ENCODE measurements at regions not wholly inside any gene's neighbourhood (a gene's known extent, or its start where the extent isn't known, plus 50 kb on each side); places are given as distances from the start of the nearest gene placed in this dataset.
"Not testable (repeated sequence)": the region's sequence is repeated elsewhere in the genome, so short reads cannot be mapped to it uniquely, and the experiment has no call there.

DNA sequence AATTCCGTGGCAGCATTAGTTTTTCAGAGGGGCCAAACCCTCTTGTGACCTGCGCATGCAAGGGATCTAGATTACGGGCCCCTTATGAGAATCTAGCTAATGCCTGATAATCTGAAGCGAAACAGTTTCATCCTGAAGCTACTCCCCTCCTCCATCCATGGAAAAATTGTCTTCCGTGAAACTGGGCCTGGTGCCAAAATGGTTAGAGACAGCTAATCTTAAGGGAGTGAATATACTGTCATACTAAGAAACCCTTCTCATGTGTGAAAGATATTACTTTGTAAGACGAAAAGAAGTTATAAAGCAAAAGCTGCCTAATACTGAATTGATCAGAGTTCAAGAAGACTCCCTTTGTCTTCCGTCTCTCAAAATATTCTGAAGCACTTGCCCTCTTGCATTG is 166.3 kb downstream of the DUSP10 start:
- no peak for DNase-seq (ENCODE audit: low spot score)

DNA sequence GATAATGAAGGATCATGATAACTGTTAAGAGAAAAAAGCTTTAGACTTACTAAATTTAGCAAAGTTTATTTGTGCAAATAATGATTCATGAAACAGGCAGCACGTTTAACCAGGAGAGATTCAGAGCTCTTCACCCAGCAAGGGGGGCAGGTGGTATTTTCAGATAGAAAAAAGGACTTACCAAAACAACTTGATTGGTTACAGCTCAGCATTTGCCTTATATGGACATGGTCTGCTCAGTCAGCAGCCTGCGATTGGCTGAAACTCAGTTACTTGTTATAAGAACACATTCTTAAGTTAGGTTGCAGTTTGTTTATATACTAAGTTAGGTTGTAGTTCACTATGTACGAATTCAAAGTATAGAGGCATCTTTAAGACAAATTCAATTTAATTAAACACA is 165.6 kb downstream of the DUSP10 start:
- no peak for DNase-seq (ENCODE audit: low spot score)

DNA sequence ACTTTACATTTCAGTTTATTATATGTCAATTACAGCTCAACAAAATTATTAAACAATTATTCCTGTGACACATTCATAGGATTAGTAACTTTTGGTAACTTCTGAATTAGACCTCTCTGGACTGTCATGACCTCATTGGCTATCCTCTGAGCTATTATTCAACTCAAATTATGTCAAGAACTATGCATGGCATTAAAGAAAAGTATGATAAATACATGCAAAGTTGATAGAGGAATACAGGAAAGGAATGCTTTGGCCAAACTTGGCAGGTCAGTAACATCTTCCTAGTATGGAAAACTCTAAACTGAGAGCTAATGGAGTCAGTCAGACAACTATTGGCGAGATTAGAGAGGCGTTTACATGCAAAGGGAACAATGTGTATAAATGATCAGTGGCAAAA is 158.4 kb downstream of the DUSP10 start:
- DNase-seq (ENCODE audit: low spot score), result no peak

DNA sequence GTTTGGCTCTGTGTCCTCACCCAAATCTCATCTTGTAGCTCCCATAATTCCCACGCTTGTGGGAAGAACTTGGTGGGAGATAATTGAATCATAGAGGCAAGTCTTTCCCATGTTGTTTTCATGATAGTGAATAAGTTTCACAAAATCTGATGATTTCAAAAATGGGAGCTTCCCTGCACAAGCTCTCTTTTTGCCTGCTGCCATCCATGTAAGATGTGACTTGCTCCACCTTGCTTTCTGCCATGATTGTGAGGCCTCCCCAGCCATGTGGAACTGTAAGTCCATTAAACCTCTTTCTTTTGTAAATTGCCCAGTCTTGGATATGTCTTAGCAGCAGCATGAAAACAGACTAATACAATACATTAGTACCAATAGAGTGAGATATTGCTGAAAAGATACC is 154.9 kb downstream of the DUSP10 start:
- DNase-seq (ENCODE audit: low spot score), result not testable (repeated sequence)

DNA sequence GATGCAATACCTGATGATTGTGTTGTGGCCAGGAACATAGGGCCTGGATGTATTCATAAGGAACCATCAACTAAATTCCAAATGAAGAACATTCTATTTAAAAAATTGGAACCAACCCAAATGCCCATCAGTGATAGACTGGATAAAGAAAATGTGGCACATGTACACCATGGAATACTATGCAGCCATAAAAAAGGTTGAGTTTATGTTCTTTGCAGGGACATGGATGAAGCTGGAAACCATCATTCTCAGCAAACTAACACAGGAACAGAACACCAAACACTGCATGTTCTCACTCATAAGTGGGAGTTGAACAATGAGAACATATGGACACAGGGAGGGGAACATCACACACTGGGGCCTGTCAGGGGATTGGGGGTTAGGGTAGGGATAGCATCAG is 150.6 kb downstream of the DUSP10 start:
- DNase-seq (ENCODE audit: low spot score), result not testable (repeated sequence)

DNA sequence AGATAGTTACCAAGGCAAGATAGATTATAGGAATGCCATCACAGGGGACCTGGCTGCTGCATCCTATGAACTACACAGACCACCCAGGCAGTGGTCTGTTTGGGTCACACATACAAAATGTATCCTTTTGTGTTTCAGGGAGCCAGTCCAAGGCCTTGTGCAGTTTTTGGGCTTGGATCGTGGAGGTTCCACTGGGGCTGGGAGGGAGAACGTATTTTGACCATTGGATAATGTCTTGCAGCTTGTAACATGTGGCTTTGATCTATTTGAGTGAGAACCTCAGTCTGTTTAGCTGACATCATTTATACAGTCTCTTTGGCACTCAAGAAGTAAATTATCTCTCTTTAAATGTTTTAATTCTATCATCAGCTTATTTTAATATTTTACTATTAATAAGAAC is 147.3 kb downstream of the DUSP10 start:
- no peak for DNase-seq (ENCODE audit: low spot score)

DNA sequence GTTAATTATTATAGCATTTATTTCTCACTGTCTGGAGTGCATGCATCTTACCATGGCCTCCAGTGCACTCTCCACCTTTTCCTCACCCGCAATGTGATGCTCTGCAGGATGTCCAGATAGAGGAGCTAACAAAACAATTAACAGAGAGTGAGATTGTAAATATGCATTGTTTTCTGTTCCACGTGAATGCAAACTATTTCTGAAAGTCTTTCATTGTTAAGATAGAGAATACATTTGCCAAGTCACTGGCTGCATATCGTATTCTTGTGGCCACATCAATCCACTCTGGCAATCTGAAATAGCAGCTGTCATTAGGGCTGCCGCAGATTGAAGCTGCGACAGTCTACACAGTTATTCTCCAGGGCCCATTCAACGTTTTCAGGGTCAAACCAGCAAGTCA is 143.8 kb downstream of the DUSP10 start:
- DNase-seq (ENCODE audit: low spot score), result no peak

DNA sequence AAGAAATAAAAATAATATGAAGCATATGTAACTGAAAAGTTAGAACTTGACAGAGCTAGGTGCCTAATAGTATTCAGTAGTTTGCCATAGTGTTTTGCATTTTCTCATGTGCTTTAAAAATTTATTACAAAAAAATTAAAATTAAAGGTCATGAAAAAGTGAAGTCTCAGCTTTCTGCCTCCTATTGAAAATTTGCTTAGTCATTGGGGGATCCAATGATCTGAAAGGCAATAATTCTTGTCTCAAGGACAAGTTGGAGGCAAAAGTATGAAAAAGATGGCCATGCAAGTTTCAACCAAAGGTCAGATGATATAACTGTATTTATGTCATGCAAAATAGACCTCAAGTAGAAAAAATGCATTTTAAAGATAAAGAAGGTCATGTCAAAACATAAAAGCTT is 140.7 kb downstream of the DUSP10 start:
- no peak for DNase-seq (ENCODE audit: low spot score)

DNA sequence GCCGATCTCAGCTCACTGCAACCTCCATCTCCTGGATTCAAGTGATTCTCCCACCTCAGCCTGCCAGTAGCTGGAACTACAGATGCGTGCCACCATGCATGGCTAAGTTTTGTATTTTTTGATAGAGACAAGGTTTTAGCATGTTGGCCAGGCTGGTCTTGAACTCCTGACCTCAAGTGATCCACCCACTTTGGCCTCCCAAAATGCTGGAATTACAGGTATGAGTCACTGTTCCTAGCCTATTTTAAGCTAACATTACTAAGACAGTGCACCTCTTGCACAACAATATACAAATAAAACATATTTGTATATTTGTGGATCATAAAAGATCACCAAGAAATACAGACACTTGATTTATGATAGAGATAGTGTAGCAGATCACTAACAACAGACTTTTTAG is 139.1 kb downstream of the DUSP10 start:
- DNase-seq (ENCODE audit: low spot score), result no peak

DNA sequence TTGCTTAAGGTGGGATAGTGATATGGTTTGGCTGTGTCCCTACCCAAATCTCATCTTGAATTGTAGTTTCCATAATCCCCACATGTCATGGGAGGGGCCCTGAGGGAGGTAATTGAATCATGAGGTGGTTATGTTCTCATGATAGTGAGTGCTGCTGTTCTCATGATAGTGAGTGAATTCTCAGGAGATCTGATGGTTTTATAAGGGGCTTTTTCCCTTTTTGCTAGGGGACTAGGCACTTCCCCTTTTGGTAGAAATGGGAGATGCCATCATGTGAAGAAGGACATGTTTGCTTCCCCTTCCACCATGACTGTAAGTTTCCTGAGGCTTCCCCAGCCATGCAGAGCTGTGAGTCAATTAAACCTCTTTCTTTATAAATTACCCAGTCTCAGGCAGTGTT is 137.5 kb downstream of the DUSP10 start:
- not testable (repeated sequence) for DNase-seq (ENCODE audit: low spot score)

DNA sequence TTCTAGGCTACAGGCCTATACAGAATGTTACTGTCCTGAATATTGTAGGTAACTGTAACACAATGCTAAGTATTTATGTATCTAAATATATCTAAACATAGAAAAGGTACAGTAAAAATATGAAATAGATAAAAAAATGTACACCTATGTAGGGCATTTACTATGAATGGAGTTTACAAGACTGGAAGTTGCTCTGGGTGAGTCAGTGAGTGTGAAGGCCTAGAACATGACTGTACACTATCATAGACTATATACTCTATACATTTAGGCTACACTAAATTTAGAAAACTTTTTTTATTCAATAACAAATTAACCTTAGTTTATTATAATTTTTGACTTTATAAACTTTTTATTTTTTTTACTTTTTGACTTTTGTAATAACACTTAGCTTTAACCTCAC is 136.9 kb downstream of the DUSP10 start:
- DNase-seq (ENCODE audit: low spot score), result no peak

DNA sequence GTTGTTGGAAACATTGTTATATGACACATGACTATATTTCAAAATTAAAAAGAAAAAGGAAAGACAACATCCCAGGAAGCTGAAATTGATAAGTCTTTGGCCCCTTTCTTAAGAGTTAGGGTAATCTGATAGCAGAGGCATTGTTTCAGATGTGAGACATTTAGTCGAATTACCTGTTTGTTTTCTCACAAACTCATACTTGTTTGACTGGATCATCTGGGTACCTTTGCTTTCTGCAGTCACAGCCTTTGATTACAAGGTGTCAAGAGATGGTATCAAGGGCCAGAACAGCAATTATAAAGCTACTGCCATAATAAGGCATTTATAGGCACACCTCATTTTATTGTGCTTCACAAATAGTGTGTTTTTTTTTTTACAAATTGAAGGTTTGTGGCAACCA is 136.3 kb downstream of the DUSP10 start:
- no peak for DNase-seq (ENCODE audit: low spot score)

DNA sequence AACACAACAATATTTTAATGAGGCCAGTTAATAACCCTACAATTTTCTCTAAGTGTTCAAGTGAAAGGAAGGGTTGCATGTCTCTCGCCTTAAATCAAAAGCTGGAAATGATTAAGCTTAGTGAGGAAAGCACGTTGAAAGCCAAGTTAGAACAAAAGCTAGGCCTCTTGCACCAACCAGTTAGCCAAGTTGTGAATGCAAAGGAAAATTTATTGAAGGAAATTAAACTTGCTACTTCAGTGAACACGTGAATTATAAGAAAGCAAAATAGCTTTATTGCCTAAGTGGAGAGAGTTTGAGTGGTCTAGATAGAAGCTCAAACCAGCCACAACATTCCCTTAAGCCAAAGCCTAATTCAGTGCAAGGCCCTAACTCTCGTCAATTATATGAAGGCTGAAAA is 135.6 kb downstream of the DUSP10 start:
- DNase-seq (ENCODE audit: low spot score), result no peak

DNA sequence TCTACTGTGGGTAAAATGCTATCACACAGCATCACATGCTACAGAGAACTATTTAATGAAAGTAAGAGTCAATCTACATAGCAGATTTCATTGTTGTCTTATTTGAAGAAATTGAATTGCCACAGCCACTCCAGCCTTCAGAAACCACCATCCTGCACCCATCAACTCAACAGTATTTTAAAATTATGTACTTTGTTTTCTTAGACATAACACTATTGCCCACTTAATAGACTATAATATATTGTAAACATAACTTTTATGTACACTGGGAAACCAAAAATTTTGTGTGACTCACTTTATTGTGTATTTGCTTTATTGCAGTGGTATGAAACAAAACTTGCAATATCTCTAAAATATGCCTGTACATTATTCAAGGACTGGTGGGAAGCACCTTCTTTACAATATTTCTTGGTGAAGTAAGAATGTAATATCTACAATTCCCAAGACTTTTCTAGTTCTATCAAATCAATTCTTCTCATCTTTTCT is 133.0 kb downstream of the DUSP10 start:
- no peak for DNase-seq (ENCODE audit: low spot score)

DNA sequence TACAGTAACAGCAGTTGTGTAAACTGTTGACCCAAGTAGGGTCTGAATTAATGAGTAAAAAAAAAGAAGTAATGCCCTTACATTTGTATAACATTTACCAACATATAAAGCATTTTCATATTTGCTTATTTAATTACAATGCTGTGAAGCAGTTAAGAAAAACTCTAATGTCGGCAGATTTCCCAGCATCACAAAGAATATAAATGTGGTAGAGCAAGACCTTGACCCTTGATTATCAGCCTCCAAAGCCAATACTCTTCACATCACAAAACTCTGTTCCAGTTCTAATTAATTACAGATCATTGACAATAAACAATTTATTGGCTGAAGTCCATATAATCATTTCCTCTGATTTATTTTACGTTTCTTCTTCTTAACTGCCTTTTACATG is 130.2 kb downstream of the DUSP10 start:
- no peak for DNase-seq (ENCODE audit: low spot score)

DNA sequence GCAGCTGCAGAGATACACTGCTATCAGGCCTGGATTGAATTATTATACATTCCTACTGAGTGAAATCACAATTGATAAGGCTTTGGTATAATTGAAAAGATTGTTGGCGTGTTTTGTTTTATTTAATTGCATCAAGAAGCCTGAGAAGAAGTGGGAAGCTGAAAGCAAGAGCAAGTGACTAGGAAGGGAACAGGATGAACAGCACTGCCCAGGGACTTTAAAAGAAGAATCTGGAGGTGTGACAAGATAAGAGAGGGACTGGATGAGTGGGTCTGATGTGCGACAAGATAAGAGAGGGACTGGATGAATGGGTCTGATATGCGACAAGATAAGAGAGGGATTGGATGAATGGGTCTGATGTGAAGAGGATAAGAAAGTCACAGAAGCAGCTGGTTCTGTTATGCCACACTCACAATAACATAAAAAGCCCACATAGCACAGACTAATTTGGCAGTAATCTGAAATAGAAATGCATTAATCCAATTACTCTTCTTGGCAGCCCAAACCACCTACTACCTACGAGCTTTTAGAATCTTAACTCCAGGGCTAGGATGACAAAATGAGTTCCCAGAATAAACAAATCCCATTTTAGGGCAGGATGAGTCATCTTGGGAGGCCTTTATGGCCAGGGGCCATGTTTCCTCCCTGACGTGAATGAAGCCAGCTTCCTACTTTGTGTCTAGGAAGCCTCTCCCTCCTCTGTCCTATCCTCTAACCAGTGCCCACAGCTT is 129.7 kb downstream of the DUSP10 start:
- DNase-seq (ENCODE audit: low spot score), result no peak

DNA sequence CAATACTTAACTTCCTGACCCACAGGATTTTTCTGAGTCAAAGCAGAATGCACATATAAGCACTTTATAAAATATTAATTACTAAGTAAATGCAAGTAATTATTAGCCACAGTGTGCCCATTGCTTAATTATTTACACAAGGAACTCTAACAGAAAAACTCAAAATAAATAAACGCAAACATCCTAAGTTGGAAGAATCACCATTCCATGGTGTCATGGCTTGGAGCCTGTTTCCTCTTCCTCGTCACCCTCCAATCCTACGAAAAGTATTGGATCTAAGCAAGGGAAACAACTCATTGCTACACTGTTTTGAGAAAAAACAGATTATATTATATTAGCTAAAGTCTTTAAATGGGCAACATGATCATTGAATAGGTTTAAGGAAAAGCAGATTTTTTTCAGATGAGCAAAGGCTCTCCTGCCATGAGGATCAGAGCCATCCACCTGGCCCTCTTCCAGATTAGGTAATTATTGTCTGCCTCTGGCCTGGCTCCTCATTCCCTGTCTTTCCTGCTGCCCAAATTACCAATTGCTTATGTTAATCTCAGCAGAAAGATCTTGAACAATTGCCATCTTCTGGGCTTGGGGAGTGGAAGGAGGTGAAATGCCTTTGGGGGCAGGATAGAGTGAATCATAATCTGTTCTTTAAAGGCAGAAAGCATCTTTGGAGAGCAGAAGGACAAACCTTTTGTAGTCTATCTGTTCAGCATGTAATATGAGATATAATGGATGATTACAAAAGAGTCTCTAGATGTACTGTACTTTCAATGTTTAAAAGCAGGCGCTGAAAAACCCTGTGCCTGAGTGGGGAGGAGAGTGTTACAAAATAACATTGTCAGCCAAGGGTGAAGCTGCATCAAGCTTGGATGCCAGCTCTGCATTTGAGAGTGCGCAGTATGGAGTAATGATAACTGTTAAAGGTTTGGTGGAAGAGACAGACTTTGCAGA is 121.2 kb downstream of the DUSP10 start:
- no peak for DNase-seq (ENCODE audit: low spot score)

DNA sequence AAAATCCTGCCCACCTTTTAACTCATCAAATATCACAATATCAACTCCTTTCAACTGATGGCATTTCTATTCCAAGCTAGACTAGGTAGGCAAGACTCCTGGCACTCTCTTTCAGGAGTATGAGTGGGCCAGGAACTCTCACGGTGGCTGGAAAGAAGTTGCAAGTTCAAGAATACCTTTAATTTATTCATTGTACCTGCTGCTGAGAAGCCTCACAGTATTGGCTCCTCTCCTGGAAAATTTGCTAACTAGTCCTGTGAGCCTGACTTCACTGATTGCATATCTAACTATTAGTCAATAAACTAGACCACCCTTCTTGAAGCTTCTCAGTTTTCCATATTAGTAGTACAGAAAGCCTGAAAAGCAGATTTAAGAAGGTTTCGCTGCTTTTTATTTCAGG is 120.2 kb downstream of the DUSP10 start:
- DNase-seq (ENCODE audit: low spot score), result no peak

DNA sequence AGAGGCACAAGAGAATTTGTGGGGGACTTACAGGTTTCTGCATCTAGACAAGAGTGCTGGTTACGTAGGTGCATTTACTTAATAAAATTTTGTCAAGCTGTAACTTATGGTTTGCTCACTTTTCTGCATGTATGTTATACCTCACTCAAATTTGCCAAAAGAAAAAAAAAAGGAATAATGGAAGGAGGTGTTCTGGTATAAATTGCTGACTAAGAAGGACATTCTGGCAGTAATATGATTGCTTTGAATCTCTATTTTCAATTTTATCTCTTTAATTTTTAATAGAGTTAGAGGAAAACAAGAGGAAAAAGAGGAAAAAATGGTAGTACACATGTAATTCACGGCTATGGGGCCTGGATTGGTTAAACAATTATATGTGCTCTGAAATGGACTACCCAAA is 119.5 kb downstream of the DUSP10 start:
- DNase-seq (ENCODE audit: low spot score), result no peak

DNA sequence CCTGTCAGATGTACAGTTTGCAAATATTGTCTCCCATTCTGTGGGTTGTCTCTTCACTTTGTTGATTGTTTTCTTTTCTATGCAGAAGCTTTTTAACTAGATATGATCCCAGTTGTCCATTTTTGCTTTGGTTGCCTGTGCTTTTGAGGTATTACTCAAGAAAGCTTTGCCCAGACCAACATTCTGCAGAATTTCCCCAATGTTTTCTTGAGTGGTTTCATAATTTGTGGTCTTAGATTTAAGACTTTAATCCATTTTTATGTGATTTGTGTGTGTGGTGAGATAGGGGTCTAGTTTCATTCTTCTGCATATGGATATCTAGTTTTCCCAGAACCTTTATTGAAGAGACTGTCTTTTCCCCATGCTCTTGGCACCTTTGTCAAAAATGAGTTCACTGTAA is 116.9 kb downstream of the DUSP10 start:
- no peak for DNase-seq (ENCODE audit: low spot score)

DNA sequence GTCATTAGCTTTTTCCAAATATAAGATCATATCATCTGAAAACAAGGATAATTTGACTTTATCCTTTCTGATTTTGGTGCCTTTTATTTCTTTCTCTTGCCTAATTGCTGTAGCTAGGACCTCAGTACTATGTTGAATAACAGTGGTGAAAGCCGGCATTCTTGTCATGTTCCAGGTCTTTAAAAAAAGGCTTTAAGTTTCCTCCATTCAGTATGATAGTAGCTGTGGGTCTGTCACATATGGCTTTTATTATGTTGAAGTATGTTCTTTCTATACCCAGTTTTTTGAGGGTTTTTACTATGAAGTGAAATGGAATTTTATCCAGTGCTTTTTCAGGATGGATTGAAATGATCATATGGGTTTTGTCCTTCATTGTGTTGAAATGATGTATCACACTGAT is 115.8 kb downstream of the DUSP10 start:
- no peak for DNase-seq (ENCODE audit: low spot score)

DNA sequence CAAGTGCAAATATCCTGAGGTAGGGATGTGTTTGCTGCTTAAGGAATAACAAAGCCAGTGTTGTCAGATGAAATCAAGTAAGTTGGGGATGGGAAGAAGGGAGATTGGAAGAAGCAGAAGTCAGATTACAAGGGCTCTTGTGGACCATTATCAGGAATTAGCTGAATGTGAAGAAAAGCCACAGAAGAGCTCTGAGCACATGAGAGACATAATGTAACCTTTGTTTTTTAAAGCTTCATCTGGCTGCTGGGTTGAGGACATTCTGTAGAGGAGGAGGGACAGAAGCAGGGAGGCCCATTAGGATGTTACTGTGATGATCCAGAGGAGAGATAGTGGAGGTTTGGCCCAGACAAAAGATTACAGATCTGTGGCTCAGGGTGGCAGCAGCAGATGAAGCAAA is 111.7 kb downstream of the DUSP10 start:
- no peak for DNase-seq (ENCODE audit: low spot score)

DNA sequence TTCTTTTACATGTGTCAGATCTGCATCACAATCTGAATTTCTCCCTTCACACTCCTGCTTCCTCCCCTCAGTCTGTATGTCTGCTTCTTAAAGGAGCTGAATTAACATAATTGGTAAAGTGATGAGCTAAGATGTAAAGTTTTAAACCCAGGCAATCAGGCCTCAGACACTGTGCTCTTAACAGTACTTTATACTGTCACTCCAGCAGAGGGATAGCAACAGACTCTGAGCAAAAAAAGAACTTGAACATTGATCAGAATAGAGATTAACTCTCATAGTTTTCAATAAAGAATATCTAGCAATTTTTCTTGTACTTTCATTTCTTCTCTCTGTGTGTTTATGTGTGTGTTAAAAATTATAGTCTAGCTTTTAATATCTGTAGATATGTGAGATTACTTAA is 110.3 kb downstream of the DUSP10 start:
- DNase-seq (ENCODE audit: low spot score), result no peak
